ENCODE measurements at regions not wholly inside any gene's neighbourhood (a gene's known extent, or its start where the extent isn't known, plus 50 kb on each side); places are given as distances from the start of the nearest gene placed in this dataset.

DNA sequence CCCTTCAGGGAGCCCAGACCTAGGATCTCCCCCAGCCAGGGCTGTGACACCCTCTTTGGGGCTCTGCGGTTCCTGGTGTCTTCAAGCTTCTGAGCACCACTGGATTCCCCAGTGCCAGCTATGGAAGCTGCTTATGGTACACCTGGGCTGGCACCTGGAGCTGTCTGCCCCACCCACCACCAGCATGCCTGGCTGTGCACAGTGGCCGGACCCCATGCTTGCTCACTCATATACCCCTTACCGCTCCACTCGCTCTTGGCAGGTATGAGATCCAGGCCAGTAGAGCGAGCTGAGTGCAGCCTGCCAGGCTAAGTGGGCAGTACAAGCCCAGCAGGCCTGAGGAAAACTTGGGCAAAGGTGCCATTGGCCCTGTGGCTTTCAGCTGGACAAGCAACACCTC lies 114.0 kb downstream of the DACT1 start:
- ATAC-seq (ENCODE audit: insufficient read depth, low read depth) (no peak), DNase-seq (no peak)
- Histone ChIP-seq H4K20me1 (ENCODE audit: insufficient read depth, low read length) (no peaks in the 10 kb centered on the region), H3K4me3 (ENCODE audit: low read depth in 1 of 2, low read length in 2 of 2) (no peak overlapping the region), H3K79me2 (ENCODE audit: insufficient read depth, low read length) (no peaks in the 10 kb centered on the region), H3K4me2 (ENCODE audit: insufficient read depth, low read length) (no peak overlapping the region), H3K9ac (ENCODE audit: low read depth, low read length) (no peak overlapping the region), H3K27me3 (ENCODE audit: insufficient read depth, low read length, poor library complexity) (no peaks in the 10 kb centered on the region), H3K4me1 (ENCODE audit: insufficient read depth, low read length) (no peaks in the 10 kb centered on the region), H3K27ac (ENCODE audit: low read length) (no peak overlapping the region), H3K36me3 (ENCODE audit: insufficient read depth, low read length) (no peaks in the 10 kb centered on the region), H3K9me3 (ENCODE audit: insufficient read depth, low read length, severe bottlenecking) (no peaks in the 10 kb centered on the region), H2AFZ (ENCODE audit: low read depth, low read length) (no peak overlapping the region)
- TF ChIP-seq, protein P1, sequence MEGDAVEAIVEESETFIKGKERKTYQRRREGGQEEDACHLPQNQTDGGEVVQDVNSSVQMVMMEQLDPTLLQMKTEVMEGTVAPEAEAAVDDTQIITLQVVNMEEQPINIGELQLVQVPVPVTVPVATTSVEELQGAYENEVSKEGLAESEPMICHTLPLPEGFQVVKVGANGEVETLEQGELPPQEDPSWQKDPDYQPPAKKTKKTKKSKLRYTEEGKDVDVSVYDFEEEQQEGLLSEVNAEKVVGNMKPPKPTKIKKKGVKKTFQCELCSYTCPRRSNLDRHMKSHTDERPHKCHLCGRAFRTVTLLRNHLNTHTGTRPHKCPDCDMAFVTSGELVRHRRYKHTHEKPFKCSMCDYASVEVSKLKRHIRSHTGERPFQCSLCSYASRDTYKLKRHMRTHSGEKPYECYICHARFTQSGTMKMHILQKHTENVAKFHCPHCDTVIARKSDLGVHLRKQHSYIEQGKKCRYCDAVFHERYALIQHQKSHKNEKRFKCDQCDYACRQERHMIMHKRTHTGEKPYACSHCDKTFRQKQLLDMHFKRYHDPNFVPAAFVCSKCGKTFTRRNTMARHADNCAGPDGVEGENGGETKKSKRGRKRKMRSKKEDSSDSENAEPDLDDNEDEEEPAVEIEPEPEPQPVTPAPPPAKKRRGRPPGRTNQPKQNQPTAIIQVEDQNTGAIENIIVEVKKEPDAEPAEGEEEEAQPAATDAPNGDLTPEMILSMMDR (IDR thresholded peaks at IDR 0.05; ENCODE audit: borderline replicate concordance, extremely low read depth, low read length, poor library complexity, severe bottlenecking): no peak
- no peak for TF ChIP-seq EZH2 (IDR thresholded peaks at IDR 0.05; ENCODE audit: borderline replicate concordance, low read depth, low read length, severe bottlenecking)

DNA sequence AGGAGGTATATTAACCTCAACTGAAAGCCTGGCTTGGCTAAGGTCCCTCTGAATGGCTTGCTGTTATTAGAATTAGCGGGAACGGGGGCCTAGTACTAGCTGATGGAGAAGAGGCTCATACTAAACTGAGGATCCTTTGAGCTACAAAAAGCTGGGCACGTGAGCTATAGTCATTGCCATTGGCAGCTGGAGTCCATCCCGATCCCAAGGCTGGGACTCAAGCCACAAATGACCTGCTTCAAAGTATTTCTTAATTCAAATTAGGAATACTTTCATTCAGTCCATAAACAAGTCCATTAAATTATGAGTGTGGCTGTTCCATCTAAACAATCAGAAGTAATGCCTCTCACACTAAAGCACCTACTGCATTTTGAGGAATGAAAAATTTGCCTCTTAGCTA lies 114.5 kb downstream of the DACT1 start:
- ATAC-seq (ENCODE audit: insufficient read depth, low read depth): no peak
- H4K20me1 ChIP-seq (ENCODE audit: insufficient read depth, low read length): no peaks in the 10 kb centered on the region
- no peak for TF ChIP-seq EZH2 (IDR thresholded peaks at IDR 0.05; ENCODE audit: borderline replicate concordance, low read depth, low read length, severe bottlenecking)
- TF ChIP-seq, protein P1 (IDR thresholded peaks at IDR 0.05; ENCODE audit: borderline replicate concordance, extremely low read depth, low read length, poor library complexity, severe bottlenecking): no peak
- no peaks in the 10 kb centered on the region for H3K9me3 ChIP-seq (ENCODE audit: insufficient read depth, low read length, severe bottlenecking)
- H3K4me1 ChIP-seq (ENCODE audit: insufficient read depth, low read length): no peaks in the 10 kb centered on the region
- no peaks in the 10 kb centered on the region for H3K36me3 ChIP-seq (ENCODE audit: insufficient read depth, low read length)
- no peak overlapping the region for H3K4me2 ChIP-seq (ENCODE audit: insufficient read depth, low read length)
- H3K79me2 ChIP-seq (ENCODE audit: insufficient read depth, low read length): no peaks in the 10 kb centered on the region
- no peak overlapping the region for H3K27ac ChIP-seq (ENCODE audit: low read length)
- no peak overlapping the region for H3K9ac ChIP-seq (ENCODE audit: low read depth, low read length)
- no peak for DNase-seq
- H3K4me3 ChIP-seq (ENCODE audit: low read depth in 1 of 2, low read length in 2 of 2): no peak overlapping the region
- no peak overlapping the region for H2AFZ ChIP-seq (ENCODE audit: low read depth, low read length)
- H3K27me3 ChIP-seq (ENCODE audit: insufficient read depth, low read length, poor library complexity): no peaks in the 10 kb centered on the region

DNA sequence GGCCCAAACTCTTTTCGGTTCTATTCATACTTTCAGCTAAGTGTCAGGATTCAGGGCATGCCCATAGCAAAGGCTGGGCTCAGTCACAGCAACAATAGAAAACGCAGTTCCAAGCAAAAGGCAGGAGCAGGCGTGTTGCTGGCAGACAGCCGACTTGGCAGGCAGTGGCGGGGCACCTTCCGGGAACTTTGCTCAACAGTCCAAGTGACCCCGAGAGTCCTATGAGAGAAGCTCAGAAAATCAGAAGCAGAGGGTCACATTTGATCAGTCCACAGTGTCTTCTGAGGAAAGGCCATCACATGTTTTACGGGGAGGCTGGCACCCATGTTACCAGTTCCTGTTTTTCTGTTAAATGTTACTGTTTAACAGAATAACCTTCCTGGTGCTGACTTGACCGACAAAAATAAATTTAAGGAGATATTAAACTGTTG lies 115.0 kb downstream of the DACT1 start:
- no peak for DNase-seq

More for the DNA sequence above, 115.0 kb downstream of the DACT1 start:
- TF ChIP-seq, protein P1 (IDR thresholded peaks at IDR 0.05; ENCODE audit: borderline replicate concordance, extremely low read depth, low read length, poor library complexity, severe bottlenecking): no peak
- no peak for TF ChIP-seq EZH2 (IDR thresholded peaks at IDR 0.05; ENCODE audit: borderline replicate concordance, low read depth, low read length, severe bottlenecking)
- no peaks in the 10 kb centered on the region for H3K36me3 ChIP-seq (ENCODE audit: insufficient read depth, low read length)
- H3K4me2 ChIP-seq (ENCODE audit: insufficient read depth, low read length): no peak overlapping the region
- ATAC-seq (ENCODE audit: insufficient read depth, low read depth): no peak
- no peak overlapping the region for H3K27ac ChIP-seq (ENCODE audit: low read length)
- no peaks in the 10 kb centered on the region for H3K27me3 ChIP-seq (ENCODE audit: insufficient read depth, low read length, poor library complexity)
- H2AFZ ChIP-seq (ENCODE audit: low read depth, low read length): no peak overlapping the region
- H3K9me3 ChIP-seq (ENCODE audit: insufficient read depth, low read length, severe bottlenecking): no peaks in the 10 kb centered on the region
- no peaks in the 10 kb centered on the region for H3K79me2 ChIP-seq (ENCODE audit: insufficient read depth, low read length)
- no peaks in the 10 kb centered on the region for H3K4me1 ChIP-seq (ENCODE audit: insufficient read depth, low read length)
- no peaks in the 10 kb centered on the region for H4K20me1 ChIP-seq (ENCODE audit: insufficient read depth, low read length)
- H3K4me3 ChIP-seq (ENCODE audit: low read depth in 1 of 2, low read length in 2 of 2): no peak overlapping the region
- H3K9ac ChIP-seq (ENCODE audit: low read depth, low read length): no peak overlapping the region

Data from DND-41 (cell line).